A673 (cell line): ENCODE measurements at regions not wholly inside any gene's neighbourhood (a gene's known extent, or its start where the extent isn't known, plus 50 kb on each side); places are given as distances from the start of the nearest gene placed in this dataset.

Source experiments
- BruUV-seq: library from RNA; stranded (reverse); fragments of 400-500 nt; replicated peaks from 2 replicates; lab custom pipeline; 2021; lab: Mats Ljungman, UMichigan
- CTCF ChIA-PET: fragments of 300-600 bp; sonication (Branson Sonifier 250); formaldehyde crosslinking; loops from one replicate; lab custom pipeline; 2022; ENCODE audit warnings: antibody characterized with exemption; lab: Charles Lee
- POLR2A ChIA-PET: fragments of 300-600 bp; sonication (Branson Sonifier 250); formaldehyde crosslinking; loops from one replicate; lab custom pipeline; 2022; ENCODE audit warnings: antibody characterized with exemption; ENCODE audit not compliant: low non-redundant PET; lab: Charles Lee
- DNase-seq: peaks from one replicate; pipeline ENCODE4 v3.0.0-alpha.2; 2015; ENCODE audit warnings: low spot score
- H3K27ac ChIP-seq: fragments of 200-600 bp; sonication (generic); 2 replicates; pipeline ENCODE4 v1.5.1; 2016; ENCODE audit warnings: mixed run types, low read depth, mild to moderate bottlenecking, mixed read lengths, antibody characterized with exemption, low read length; ENCODE audit not compliant: poor library complexity, severe bottlenecking
- H3K27me3 ChIP-seq: fragments of 200-600 bp; sonication (generic); replicated peaks from 2 replicates; pipeline ENCODE4 v1.6.1; 2017; ENCODE audit warnings: mixed run types, low read depth, mild to moderate bottlenecking, mixed read lengths, antibody characterized with exemption, low read length; ENCODE audit not compliant: insufficient read depth, poor library complexity
- H3K36me3 ChIP-seq: fragments of 200-600 bp; sonication (generic); 2 replicates; pipeline ENCODE4 v1.6.1; 2016; ENCODE audit warnings: mixed run types, mild to moderate bottlenecking, mixed read lengths, antibody characterized with exemption, low read length; ENCODE audit not compliant: insufficient read depth, poor library complexity, severe bottlenecking
- H3K4me1 ChIP-seq: fragments of 200-600 bp; sonication (generic); 2 replicates; pipeline ENCODE4 v1.6.1; 2017; ENCODE audit warnings: mixed run types, mild to moderate bottlenecking, mixed read lengths, antibody characterized with exemption, low read length; ENCODE audit not compliant: insufficient read depth, poor library complexity, severe bottlenecking
- H3K4me3 ChIP-seq: fragments of 200-600 bp; sonication (generic); 2 replicates; pipeline ENCODE4 v1.5.1; 2016; ENCODE audit warnings: low read depth, mixed run types, mild to moderate bottlenecking, mixed read lengths, low read length; ENCODE audit not compliant: poor library complexity, severe bottlenecking
- H3K9me3 ChIP-seq: fragments of 200-600 bp; sonication (generic); 2 replicates; pipeline ENCODE4 v1.6.1; 2016; ENCODE audit warnings: mixed run types, low read depth, mild to moderate bottlenecking, mixed read lengths, antibody characterized with exemption, low read length; ENCODE audit not compliant: poor library complexity, severe bottlenecking
- EZH2 ChIP-seq: fragments of 200-600 bp; sonication (generic); IDR thresholded peaks from 2 replicates; pipeline ENCODE4 v1.6.1; 2017; ENCODE audit warnings: borderline replicate concordance, low read depth, mild to moderate bottlenecking, mixed read lengths, antibody characterized with exemption, low read length; ENCODE audit not compliant: poor library complexity, severe bottlenecking
- intact Hi-C: fragments of 100-400 bp; cut with micrococcal nuclease; formaldehyde crosslinking; loops from one replicate; pipeline ENCODE4 v1.10.0; 2022; ENCODE audit not compliant: unreplicated experiment
- TF ChIP-seq, protein P1 (sequence below): fragments of 300-800, 200-600 bp; sonication (generic); conservative IDR thresholded peaks from 2 replicates; pipeline ENCODE4 v1.5.1; 2017; ENCODE audit warnings: low read depth, mild to moderate bottlenecking, antibody characterized with exemption, low read length, moderate library complexity, mixed read lengths

GRCh38 chr3:81095956-81096355, 665.5 kb downstream of the GBE1 start:
- no peak for TF ChIP-seq EZH2
- TF ChIP-seq, protein P1, sequence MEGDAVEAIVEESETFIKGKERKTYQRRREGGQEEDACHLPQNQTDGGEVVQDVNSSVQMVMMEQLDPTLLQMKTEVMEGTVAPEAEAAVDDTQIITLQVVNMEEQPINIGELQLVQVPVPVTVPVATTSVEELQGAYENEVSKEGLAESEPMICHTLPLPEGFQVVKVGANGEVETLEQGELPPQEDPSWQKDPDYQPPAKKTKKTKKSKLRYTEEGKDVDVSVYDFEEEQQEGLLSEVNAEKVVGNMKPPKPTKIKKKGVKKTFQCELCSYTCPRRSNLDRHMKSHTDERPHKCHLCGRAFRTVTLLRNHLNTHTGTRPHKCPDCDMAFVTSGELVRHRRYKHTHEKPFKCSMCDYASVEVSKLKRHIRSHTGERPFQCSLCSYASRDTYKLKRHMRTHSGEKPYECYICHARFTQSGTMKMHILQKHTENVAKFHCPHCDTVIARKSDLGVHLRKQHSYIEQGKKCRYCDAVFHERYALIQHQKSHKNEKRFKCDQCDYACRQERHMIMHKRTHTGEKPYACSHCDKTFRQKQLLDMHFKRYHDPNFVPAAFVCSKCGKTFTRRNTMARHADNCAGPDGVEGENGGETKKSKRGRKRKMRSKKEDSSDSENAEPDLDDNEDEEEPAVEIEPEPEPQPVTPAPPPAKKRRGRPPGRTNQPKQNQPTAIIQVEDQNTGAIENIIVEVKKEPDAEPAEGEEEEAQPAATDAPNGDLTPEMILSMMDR: no peak
- intact Hi-C loops: no loop called here
- BruUV-seq: no TSS peak
- ChIA-PET CTCF (no interaction called here), POLR2A (no interaction called here)
- DNase-seq: no peak
- no peaks in the 10 kb centered on the region for H3K4me1 ChIP-seq
- H3K4me3 ChIP-seq: no peak overlapping the region
- H3K27me3 ChIP-seq: no peaks in the 10 kb centered on the region
- H3K27ac ChIP-seq: no peak overlapping the region
- peaks cover 9% of the 10 kb centered on the region for H3K9me3 ChIP-seq
- no peaks in the 10 kb centered on the region for H3K36me3 ChIP-seq

DNA sequence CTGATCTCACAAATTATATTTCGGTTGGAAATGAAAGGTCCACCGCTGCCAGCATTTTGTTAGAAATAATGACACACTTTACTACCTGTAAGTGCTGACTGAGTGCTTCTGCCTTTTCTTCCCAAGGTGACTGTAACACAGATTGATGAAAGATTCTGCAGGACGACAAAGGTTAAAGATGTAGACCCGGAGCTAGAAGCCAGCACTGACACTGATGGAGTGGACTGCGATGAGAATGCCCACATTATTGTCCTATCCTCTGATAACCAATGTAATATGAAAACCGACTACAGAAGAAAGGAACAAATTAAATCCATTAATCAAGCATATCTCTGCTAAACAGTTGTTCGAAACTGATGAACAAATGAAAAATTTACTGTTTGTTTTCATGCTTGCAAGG, 666.5 kb downstream of the GBE1 start:
- TF ChIP-seq, protein P1: no peak
- no peak for TF ChIP-seq EZH2
- no TSS peak for BruUV-seq
- CTCF ChIA-PET: no interaction called here
- Histone ChIP-seq H3K36me3 (no peaks in the 10 kb centered on the region), H3K4me1 (no peaks in the 10 kb centered on the region), H3K27ac (no peak overlapping the region), H3K27me3 (no peaks in the 10 kb centered on the region), H3K4me3 (no peak overlapping the region), H3K9me3 (peaks cover 9% of the 10 kb centered on the region)
- POLR2A ChIA-PET: no interaction called here
- DNase-seq: no peak
- intact Hi-C loops: no loop called here

DNA sequence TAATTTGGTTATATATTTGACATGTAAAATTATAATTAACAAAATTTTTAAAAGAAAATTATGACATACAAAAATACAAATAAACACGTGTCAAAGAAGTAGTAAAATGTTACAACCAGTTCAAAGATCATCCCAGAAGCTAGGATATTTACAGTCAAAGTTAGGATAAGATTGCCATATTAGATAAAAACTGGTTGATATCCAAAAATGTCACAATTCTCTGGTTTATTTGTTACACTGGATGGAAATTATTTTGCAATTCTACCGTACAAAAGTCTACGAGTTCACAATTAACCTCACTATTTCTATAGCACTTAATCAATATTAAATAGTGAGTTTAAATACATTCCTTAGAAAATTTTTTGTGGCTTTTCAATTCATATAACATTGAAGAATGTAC, 673.8 kb downstream of the GBE1 start:
- POLR2A ChIA-PET: no interaction called here
- H3K9me3 ChIP-seq: no peaks in the 10 kb centered on the region
- no peak overlapping the region for H3K4me3 ChIP-seq
- intact Hi-C loops: no loop called here
- no TSS peak for BruUV-seq
- H3K4me1 ChIP-seq: no peaks in the 10 kb centered on the region
- CTCF ChIA-PET: no interaction called here
- H3K27ac ChIP-seq: no peak overlapping the region
- no peaks in the 10 kb centered on the region for H3K27me3 ChIP-seq
- no peaks in the 10 kb centered on the region for H3K36me3 ChIP-seq
- no peak for DNase-seq
- TF ChIP-seq, protein P1: no peak
- no peak for TF ChIP-seq EZH2
